ENCODE measurements at regions not wholly inside any gene's neighbourhood (a gene's known extent, or its start where the extent isn't known, plus 50 kb on each side); places are given as distances from the start of the nearest gene placed in this dataset.

GRCh38 chr18:29883114-29883513, 1159.4 kb downstream of the DSC3 start:
- TF ChIP-seq CTCF (IDR thresholded peaks at IDR 0.05) (no peak), ZFX (IDR thresholded peaks at IDR 0.05; ENCODE audit: borderline replicate concordance) (no peak)
